ENCODE measurements at regions not wholly inside any gene's neighbourhood (a gene's known extent, or its start where the extent isn't known, plus 50 kb on each side); places are given as distances from the start of the nearest gene placed in this dataset. TPM values are rescaled to one million over a fixed set of nuclear protein-coding genes. Genes with fewer than 3 reads are reported as not detected.

GRCh38 chr5:149429839-149430721 is 51.0 kb upstream of the IL17B start:
- BruUV-seq (replicated peaks), result no TSS peak
- POLR2A ChIA-PET, result no interaction called here
- no peak for TF ChIP-seq MYC (IDR thresholded peaks at IDR 0.05; ENCODE audit: low read depth, low read length)
- peak; percentile 19 to 43 for TF ChIP-seq CTCF (IDR thresholded peaks at IDR 0.05; ENCODE audit: extremely low read depth in 1 of 2, insufficient read depth in 1 of 2, low read depth in 1 of 2, low read length in 2 of 2)
- peak; percentile 42 for TF ChIP-seq POLR2AphosphoS5 (IDR thresholded peaks at IDR 0.05; ENCODE audit: insufficient read depth, low read depth, low read length)
- peak; percentile 95 for TF ChIP-seq GATA2 (IDR thresholded peaks at IDR 0.05; ENCODE audit: insufficient read depth, insufficient read length, low read depth, low read length)
- TF ChIP-seq FOS (IDR thresholded peaks at IDR 0.05; ENCODE audit: borderline replicate concordance, insufficient read depth, low read length), result peak; percentile 70
- TF ChIP-seq MAX (IDR thresholded peaks at IDR 0.05; ENCODE audit: insufficient read depth, insufficient read length), result no peak
- no peak for TF ChIP-seq JUN (IDR thresholded peaks at IDR 0.05; ENCODE audit: borderline replicate concordance, insufficient read depth, insufficient read length, low read depth)
- no peak for TF ChIP-seq EZH2 (IDR thresholded peaks at IDR 0.05; ENCODE audit: borderline replicate concordance, low read depth, low read length, severe bottlenecking)
- TF ChIP-seq POLR2A (IDR thresholded peaks at IDR 0.05; ENCODE audit: low read depth, low read length), result no peak
- Histone ChIP-seq H3K4me2 (ENCODE audit: insufficient read depth, low read length) (peak overlapping the region; percentile 61), H3K9me1 (replicated peaks; ENCODE audit: control insufficient read depth, extremely low read depth, insufficient read depth, low read length) (no peaks in the 10 kb centered on the region), H3K4me1 (ENCODE audit: control insufficient read depth, extremely low read depth, insufficient read depth, low read length) (peaks cover 11% of the 10 kb centered on the region), H2AFZ (ENCODE audit: low read depth, low read length) (peak overlapping the region; percentile 71), H3K27ac (ENCODE audit: insufficient read depth, low read depth, low read length) (no peak overlapping the region), H3K79me2 (ENCODE audit: control insufficient read depth, insufficient read depth, low read length) (no peaks in the 10 kb centered on the region), H3K36me3 (ENCODE audit: control insufficient read depth in 2 of 2, extremely low read depth in 1 of 2, insufficient read depth in 2 of 2, low read length in 2 of 2) (no peaks in the 10 kb centered on the region), H3K27me3 (ENCODE audit: control insufficient read depth in 2 of 2, insufficient read depth in 2 of 2, low read length in 2 of 2) (no peaks in the 10 kb centered on the region), H3K9ac (replicated peaks; ENCODE audit: extremely low read depth, insufficient read depth, low read length) (no peak overlapping the region), H4K20me1 (replicated peaks; ENCODE audit: control insufficient read depth, extremely low read depth, insufficient read depth, low read length) (no peaks in the 10 kb centered on the region), H3K4me3 (replicated peaks in 1 of 3; ENCODE audit: insufficient read depth in 1 of 3, low read depth in 1 of 3, low read length in 3 of 3) (no peak overlapping the region), H3K9me3 (replicated peaks; ENCODE audit: control insufficient read depth, insufficient read depth, low read length) (no peaks in the 10 kb centered on the region)
- FAIRE-seq, result no peak
- dilution Hi-C loops (cut with MboI; ENCODE audit: extremely low pct_ligation_motif_present, low sequenced_read_pairs) (no loop called here), intact Hi-C loops (cut with micrococcal nuclease) (loop anchor here (2.0 to 10.0 kb wide), 3 partner anchors 113 to 295 kb away; no protein-coding TSS in a partner anchor)
- CTCF ChIA-PET, result interaction anchor here (0.9 to 2.7 kb wide), 7 partner anchors 45 to 135 kb away, joined by 3 to 14 read pairs (median 6); partner anchors contain the start of gene IL17B
- peak; percentile 38 for DNase-seq (ENCODE audit: low read depth, low spot score)

MicroRNA genes in the stretch of these regions (microRNA counts, 767-probe panel; counts per million panel counts)
- microRNA hsa-miR-145-5p, result 723 counts per million, percentile 96 among the panel's probes with 10 or more counts

Small RNAs in the stretch of these regions (microRNA-seq; reads per million reads assigned to microRNA genes)
- gene MIR145 (ENCODE audit: borderline number of aligned reads, borderline replicate concordance), result 5.8 reads per million, percentile 15 among the genes with 10 or more reads in this experiment

Small RNAs in the stretch of these regions (small RNA-seq; reads per million reads assigned to genes)
- not detected for gene MIR145 (ENCODE audit: insufficient read depth, insufficient read length, low read depth, low replicate concordance)

All from endothelial cell of umbilical vein (primary cell).